Uterus (tissue), 3 donors: ENCODE measurements at regions not wholly inside any gene's neighbourhood (a gene's known extent, or its start where the extent isn't known, plus 50 kb on each side); places are given as distances from the start of the nearest gene placed in this dataset.
A peak's percentile ranks its signal among the peaks of the same experiment; 100 is the strongest.

ENCODE experiments used
- DNase-seq, 2 donors: peaks; one replicate each; pipeline ENCODE4 v3.0.0-alpha.2; 2019 to 2020
- H3K27ac ChIP-seq, 2 donors: fragments of 200-600 bp; sonication (generic); 1 replicate in 1 of 2; 2 replicates in 1 of 2; pipeline ENCODE4 v1.5.1; 2016 to 2018
- H3K27me3 ChIP-seq, 2 donors: fragments of 200-600 bp; sonication (generic); one replicate each; pipeline ENCODE4 v1.5.1; 2018 to 2019; ENCODE audit warnings: control low read depth in 1 of 2
- H3K36me3 ChIP-seq, 2 donors: fragments of 200-600 bp; sonication (generic); one replicate each; pipeline ENCODE4 v1.5.1; 2019; ENCODE audit warnings: control low read depth in 1 of 2
- H3K4me1 ChIP-seq, 2 donors: fragments of 200-600 bp; sonication (generic); one replicate each; pipeline ENCODE4 v1.5.1; 2018 to 2019; ENCODE audit warnings: control low read depth in 1 of 2
- H3K4me3 ChIP-seq, 2 donors: fragments of 200-600 bp; sonication (generic); 1 replicate in 1 of 2; 2 replicates in 1 of 2; pipeline ENCODE4 v1.5.1; 2018 to 2019; ENCODE audit warnings: mild to moderate bottlenecking in 1 of 2
- H3K9me3 ChIP-seq, 2 donors: fragments of 200-600 bp; sonication (generic); one replicate each; pipeline ENCODE4 v1.5.1; 2019; ENCODE audit warnings: control low read depth in 1 of 2
- CTCF ChIP-seq, 4 experiments: fragments of 200-600 bp in 2 of 4; fragments of 450-650 bp in 2 of 4; sonication (generic) in 2 of 4; IDR thresholded peaks; one replicate each; pipeline ENCODE4 v1.5.1; 2016 to 2019; ENCODE audit warnings: antibody characterized with exemption in 4 of 4, mild to moderate bottlenecking in 2 of 4, moderate library complexity in 1 of 4
- POLR2A ChIP-seq, 2 donors: fragments of 450-650 bp; IDR thresholded peaks; one replicate each; pipeline ENCODE4 v1.6.1; 2016; ENCODE audit warnings: antibody characterized with exemption in 2 of 2, mild to moderate bottlenecking in 1 of 2, moderate library complexity in 1 of 2
- intact Hi-C: fragments of 100-400 bp; cut with DNase I; formaldehyde crosslinking; loops from one replicate; pipeline ENCODE4 v1.15.1; 2023; ENCODE audit warnings: low total_unique reads
- donor health status: DM: yes; HTN: yes; CAD: no.

DNA sequence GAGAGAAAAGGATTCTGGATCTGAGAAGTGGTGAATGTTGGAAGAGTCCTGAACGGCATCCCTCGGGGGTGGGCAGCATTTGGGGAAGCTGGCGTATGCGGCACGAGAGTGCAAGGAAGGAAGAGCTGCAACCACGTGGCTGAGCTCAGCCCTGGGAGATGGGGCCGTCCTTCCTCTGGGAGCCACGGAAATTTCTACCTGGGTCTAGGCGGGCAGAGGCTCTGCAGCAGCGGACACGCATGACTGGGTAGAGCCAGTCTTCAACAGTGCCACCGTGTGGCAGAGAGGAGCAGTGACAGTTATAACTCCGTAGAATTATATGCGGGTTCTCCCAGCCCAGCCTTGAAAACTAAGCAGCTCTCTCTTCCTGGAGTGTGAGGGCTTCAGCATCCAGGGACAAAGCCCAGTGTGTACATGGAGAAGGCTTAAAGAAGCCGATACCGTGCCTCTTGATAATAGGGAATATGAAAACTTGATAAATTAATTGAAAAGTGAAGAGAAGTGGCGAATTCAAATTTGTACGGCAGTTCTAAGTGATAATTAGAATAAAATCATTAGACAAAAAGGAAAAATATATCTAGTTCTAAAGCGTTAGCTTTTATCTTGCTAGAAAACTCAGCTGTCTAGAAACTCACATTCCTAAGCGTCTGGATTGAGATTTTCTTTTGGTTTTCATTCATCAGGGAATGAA is 82.9 kb upstream of the STXBP6 start:
- peak; percentile 49 to 53 for DNase-seq
- H3K27me3 ChIP-seq = no peaks in the 10 kb centered on the region
- no peak overlapping the region for H3K27ac ChIP-seq
- peak; percentile 71 to 82 (median 81) for TF ChIP-seq CTCF (IDR thresholded peaks at IDR 0.05)
- no peak for TF ChIP-seq POLR2A (IDR thresholded peaks at IDR 0.05)
- H3K36me3 ChIP-seq = no peaks in the 10 kb centered on the region
- H3K4me3 ChIP-seq = no peak overlapping the region
- H3K4me1 ChIP-seq = no peaks in the 10 kb centered on the region
- H3K9me3 ChIP-seq = no peaks in the 10 kb centered on the region
- intact Hi-C loops = no loop called here

DNA sequence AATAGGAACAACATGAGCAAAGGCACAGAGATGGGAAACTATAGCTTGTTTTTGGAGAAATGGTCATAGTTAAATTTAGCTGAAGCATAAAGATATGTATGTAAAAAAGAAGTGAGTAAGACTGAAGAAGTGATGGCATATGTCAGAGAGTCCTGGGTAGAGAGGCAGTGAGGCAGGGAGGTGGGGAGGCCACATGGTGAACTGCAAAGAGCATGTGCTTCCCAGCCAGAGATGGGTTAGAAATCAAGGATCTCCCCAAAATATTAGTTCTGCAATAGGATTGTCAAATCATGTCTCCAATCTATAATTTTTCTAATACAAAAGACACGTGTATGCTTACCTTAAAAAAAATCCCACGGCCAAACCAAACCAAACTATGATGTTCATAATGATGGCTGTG is 82.1 kb upstream of the STXBP6 start:
- H3K4me3 ChIP-seq = no peak overlapping the region
- TF ChIP-seq POLR2A (IDR thresholded peaks at IDR 0.05) = no peak
- TF ChIP-seq CTCF (IDR thresholded peaks at IDR 0.05) = no peak
- H3K27me3 ChIP-seq = no peaks in the 10 kb centered on the region
- no peaks in the 10 kb centered on the region for H3K4me1 ChIP-seq
- H3K9me3 ChIP-seq = no peaks in the 10 kb centered on the region
- intact Hi-C loops = no loop called here
- no peak overlapping the region for H3K27ac ChIP-seq
- no peak for DNase-seq
- no peaks in the 10 kb centered on the region for H3K36me3 ChIP-seq

DNA sequence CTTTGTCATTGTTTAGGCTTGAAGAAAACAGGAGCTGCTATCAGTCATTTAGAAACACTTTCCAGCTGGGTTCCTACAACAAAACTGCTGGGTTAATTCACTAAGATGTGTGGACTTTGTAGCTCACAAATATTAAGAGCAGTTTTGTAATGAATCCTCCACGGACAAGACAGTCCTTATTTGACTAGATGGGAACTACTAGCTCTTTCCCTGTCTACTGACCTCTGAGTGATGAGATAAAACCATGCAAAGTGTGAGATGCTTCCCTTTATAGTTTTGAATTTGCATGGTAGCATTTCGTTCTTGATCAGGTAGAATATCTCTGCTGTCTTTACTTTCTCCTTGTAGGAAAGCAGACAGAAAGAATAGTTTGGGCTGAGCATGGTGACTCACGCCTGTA is 72.9 kb upstream of the STXBP6 start:
- Histone ChIP-seq H3K27me3 (no peaks in the 10 kb centered on the region), H3K4me3 (no peak overlapping the region), H3K27ac (no peak overlapping the region), H3K9me3 (no peaks in the 10 kb centered on the region), H3K4me1 (no peaks in the 10 kb centered on the region), H3K36me3 (no peaks in the 10 kb centered on the region)
- DNase-seq = no peak
- intact Hi-C loops = no loop called here
- no peak for TF ChIP-seq POLR2A (IDR thresholded peaks at IDR 0.05)

DNA sequence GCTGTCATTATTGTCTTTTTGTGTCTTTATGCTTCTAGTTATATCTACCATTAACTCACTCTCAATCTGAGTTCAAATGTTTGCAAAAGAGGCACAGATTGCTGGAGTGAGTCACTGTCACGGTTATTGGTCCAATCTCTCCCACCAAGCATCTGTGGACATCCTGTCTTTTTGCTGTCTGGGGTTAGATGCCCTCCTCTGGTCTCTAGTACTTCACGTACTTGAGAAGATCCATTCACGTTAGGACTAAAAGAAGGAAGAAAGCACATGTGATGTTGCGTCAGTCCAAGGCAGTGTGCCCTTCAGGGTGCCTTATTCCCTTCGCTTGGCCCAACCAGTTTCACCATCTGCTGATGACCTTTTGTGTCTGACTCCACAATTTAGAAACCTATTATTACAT is 72.3 kb upstream of the STXBP6 start:
- DNase-seq = no peak
- no peaks in the 10 kb centered on the region for H3K36me3 ChIP-seq
- H3K27me3 ChIP-seq = no peaks in the 10 kb centered on the region
- no peak overlapping the region for H3K4me3 ChIP-seq
- intact Hi-C loops = no loop called here
- H3K9me3 ChIP-seq = no peaks in the 10 kb centered on the region
- no peak overlapping the region for H3K27ac ChIP-seq
- TF ChIP-seq CTCF (IDR thresholded peaks at IDR 0.05) (no peak), POLR2A (IDR thresholded peaks at IDR 0.05) (no peak)
- H3K4me1 ChIP-seq = no peaks in the 10 kb centered on the region

DNA sequence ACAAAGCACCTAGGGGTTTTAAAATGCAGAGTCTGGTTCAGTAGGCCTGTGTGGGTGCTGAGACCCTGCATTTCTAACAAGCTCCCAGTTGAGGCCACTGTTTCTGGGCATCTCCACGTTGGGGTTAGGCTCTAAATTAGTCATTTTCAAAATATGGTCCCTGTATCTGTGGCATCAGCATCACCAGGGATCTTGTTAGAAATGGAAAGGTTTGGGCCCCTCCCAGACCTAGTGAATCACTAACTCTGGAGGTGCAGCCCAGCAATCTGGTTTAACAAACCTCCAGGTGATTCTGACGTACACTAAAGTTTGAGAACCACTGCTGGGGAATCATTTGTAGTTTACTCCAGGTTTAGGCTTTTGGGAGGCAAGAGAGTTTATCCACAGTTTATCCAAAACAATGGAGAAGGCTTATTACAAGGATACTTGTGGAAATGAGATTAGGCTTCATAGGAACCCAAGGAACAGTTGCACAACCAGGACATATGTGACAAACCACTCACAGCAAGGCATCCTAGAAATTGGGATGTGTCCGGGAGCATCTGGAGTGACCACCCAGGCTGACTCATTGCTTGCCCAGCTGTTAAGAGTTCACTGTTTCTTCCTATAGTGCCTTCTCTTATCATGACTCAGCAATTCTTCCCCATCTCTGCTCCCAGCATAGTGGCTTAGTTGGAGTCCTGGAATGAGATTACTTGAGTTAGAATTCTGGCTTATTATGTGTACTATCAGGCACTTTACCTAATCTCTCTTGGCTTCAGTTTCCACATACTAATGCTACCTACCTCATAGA is 71.6 kb upstream of the STXBP6 start:
- Histone ChIP-seq H3K27ac (no peak overlapping the region), H3K4me3 (no peak overlapping the region), H3K27me3 (no peaks in the 10 kb centered on the region), H3K4me1 (no peaks in the 10 kb centered on the region), H3K9me3 (no peaks in the 10 kb centered on the region), H3K36me3 (no peaks in the 10 kb centered on the region)
- intact Hi-C loops = no loop called here
- TF ChIP-seq CTCF (IDR thresholded peaks at IDR 0.05) (no peak), POLR2A (IDR thresholded peaks at IDR 0.05) (no peak)
- DNase-seq = no peak
